MCF 10A (cell line): ENCODE measurements at regions not wholly inside any gene's neighbourhood (a gene's known extent, or its start where the extent isn't known, plus 50 kb on each side); places are given as distances from the start of the nearest gene placed in this dataset.

Experiments used
- BruUV-seq: library from RNA; stranded (reverse); fragments of 400-500 nt; replicated peaks from 2 replicates; lab custom pipeline; 2021; lab: Mats Ljungman, UMichigan
- CTCF ChIA-PET: fragments of 300-600 bp; sonication (Branson Sonifier 250); formaldehyde crosslinking; extraction: SDS; loops from one replicate; lab custom pipeline; 2021; ENCODE audit warnings: antibody characterized with exemption, inconsistent platforms; lab: Yijun Ruan, JAX
- POLR2A ChIA-PET: fragments of 300-600, 350-650 bp; sonication (Branson Sonifier 250); formaldehyde crosslinking; extraction: SDS; loops from one replicate; lab custom pipeline; 2020; ENCODE audit warnings: antibody characterized with exemption, inconsistent platforms; lab: Yijun Ruan, JAX
- DNase-seq: peaks from one replicate; pipeline ENCODE4 v3.0.0-alpha.2; 2018; ENCODE audit not compliant: unreplicated experiment
- H3K27ac Mint-ChIP-seq: one replicate; pipeline ENCODE4 v1.8.0; 2022; ENCODE audit warnings: mild to moderate bottlenecking, low read depth, mixed read lengths; ENCODE audit not compliant: unreplicated experiment
- H3K27me3 Mint-ChIP-seq: one replicate; pipeline ENCODE4 v1.8.0; 2022; ENCODE audit warnings: mixed read lengths; ENCODE audit not compliant: insufficient read depth, unreplicated experiment
- H3K36me3 Mint-ChIP-seq: one replicate; pipeline ENCODE4 v1.8.0; 2022; ENCODE audit warnings: mild to moderate bottlenecking, moderate library complexity, mixed read lengths; ENCODE audit not compliant: insufficient read depth, unreplicated experiment
- H3K4me1 Mint-ChIP-seq: one replicate; pipeline ENCODE4 v1.8.0; 2022; ENCODE audit warnings: mixed read lengths; ENCODE audit not compliant: insufficient read depth, unreplicated experiment
- H3K4me3 Mint-ChIP-seq: one replicate; pipeline ENCODE4 v1.8.0; 2022; ENCODE audit warnings: mild to moderate bottlenecking, moderate library complexity, mixed read lengths; ENCODE audit not compliant: unreplicated experiment
- H3K9me3 Mint-ChIP-seq: one replicate; pipeline ENCODE4 v1.8.0; 2022; ENCODE audit warnings: mixed read lengths; ENCODE audit not compliant: unreplicated experiment
- intact Hi-C: fragments of 100-400 bp; cut with micrococcal nuclease; formaldehyde crosslinking; loops from 2 replicates; pipeline ENCODE4 v1.14.1; 2022
- TF ChIP-seq, protein P1 (sequence below): fragments of 200-600 bp; IDR thresholded peaks from one replicate; pipeline ENCODE4 v1.8.0; 2022; ENCODE audit warnings: antibody characterized with exemption, mild to moderate bottlenecking; ENCODE audit not compliant: unreplicated experiment

DNA sequence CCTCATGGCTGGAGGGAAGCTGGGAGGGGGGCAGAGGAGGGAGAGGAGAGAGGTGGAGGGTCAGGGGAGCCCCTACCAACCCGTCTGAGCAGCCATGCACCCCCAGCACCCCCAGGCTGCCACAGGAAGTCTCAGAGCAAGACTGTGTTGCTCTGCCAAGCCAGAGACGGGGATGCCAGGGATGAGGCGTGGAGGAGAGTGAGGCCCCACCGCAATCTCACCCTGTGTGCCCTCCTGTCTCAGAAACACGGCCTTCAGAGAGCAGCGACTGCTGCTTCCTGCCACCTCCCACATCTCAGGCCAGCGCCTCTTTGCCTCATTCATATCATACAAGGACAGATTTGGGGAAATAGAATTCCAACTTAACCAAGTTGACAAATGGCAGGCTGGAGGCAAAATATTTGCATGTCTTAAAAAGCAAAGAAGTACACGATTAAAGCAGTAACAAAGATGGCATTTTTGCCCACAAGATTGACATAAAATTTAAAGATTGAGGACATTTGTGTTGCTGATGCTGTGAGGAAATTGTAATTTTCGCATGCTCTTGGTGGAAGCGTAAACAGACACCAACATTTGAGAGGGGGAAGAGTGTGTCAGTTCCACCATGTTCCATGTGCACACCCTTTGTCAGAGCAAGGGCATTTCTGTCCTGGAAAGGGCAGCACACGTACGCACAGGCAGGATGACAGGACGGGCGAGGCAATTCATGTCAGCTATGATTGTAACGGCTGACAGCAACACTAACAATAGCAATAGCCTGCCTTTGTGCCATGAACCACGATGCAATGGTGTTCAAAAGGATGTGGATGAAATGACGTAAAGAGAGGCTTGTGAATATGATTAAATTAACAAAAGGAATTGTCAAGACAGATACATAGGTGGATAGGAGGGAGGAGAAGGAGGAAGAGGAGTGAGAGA lies 59.0 kb upstream of the BACE2 start:
- no TSS peak for BruUV-seq
- TF ChIP-seq, protein P1, sequence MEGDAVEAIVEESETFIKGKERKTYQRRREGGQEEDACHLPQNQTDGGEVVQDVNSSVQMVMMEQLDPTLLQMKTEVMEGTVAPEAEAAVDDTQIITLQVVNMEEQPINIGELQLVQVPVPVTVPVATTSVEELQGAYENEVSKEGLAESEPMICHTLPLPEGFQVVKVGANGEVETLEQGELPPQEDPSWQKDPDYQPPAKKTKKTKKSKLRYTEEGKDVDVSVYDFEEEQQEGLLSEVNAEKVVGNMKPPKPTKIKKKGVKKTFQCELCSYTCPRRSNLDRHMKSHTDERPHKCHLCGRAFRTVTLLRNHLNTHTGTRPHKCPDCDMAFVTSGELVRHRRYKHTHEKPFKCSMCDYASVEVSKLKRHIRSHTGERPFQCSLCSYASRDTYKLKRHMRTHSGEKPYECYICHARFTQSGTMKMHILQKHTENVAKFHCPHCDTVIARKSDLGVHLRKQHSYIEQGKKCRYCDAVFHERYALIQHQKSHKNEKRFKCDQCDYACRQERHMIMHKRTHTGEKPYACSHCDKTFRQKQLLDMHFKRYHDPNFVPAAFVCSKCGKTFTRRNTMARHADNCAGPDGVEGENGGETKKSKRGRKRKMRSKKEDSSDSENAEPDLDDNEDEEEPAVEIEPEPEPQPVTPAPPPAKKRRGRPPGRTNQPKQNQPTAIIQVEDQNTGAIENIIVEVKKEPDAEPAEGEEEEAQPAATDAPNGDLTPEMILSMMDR = no peak
- no peak overlapping the region for H3K4me3 Mint-ChIP-seq
- DNase-seq = no peak
- H3K36me3 Mint-ChIP-seq = no peaks in the 10 kb centered on the region
- H3K9me3 Mint-ChIP-seq = peaks cover 42% of the 10 kb centered on the region
- ChIA-PET CTCF (interaction anchor here (0.6 to 1.6 kb wide), 4 partner anchors 13 to 965 kb away, joined by 3 to 7 read pairs (median 4); no protein-coding TSS in a partner anchor), POLR2A (no interaction called here)
- peaks cover 12% of the 10 kb centered on the region for H3K4me1 Mint-ChIP-seq
- intact Hi-C loops = no loop called here
- H3K27ac Mint-ChIP-seq = no peak overlapping the region
- peaks cover 37% of the 10 kb centered on the region for H3K27me3 Mint-ChIP-seq

DNA sequence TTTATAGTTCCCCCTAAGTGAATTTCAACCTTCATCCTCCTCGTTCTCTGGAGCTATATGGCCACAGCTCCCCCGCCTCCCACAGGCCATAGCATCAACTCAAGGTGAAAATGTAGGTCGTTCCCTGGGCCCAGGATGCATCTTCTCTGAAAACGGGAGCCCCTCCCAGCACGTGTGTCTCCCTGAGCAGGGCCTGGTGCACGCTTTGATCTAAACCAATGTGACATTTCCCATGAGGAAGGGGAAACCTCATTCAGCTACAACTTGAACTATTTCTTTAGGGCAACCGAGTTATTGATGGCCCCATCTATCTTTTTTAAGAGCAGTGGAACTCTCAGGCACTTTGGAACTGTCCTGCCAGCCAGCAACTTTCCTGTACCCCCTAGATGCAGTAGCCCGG lies 57.8 kb upstream of the BACE2 start:
- Mint-ChIP-seq H3K9me3 (peaks cover 35% of the 10 kb centered on the region), H3K36me3 (no peaks in the 10 kb centered on the region), H3K27me3 (peaks cover 27% of the 10 kb centered on the region), H3K4me1 (peaks cover 12% of the 10 kb centered on the region), H3K27ac (no peak overlapping the region), H3K4me3 (no peak overlapping the region)
- TF ChIP-seq, protein P1 = no peak
- BruUV-seq = no TSS peak
- no peak for DNase-seq
- ChIA-PET CTCF (interaction anchor here (0.6 to 1.4 kb wide), 3 partner anchors 11 to 165 kb away, joined by 3 to 4 read pairs (median 3); no protein-coding TSS in a partner anchor), POLR2A (no interaction called here)
- intact Hi-C loops = no loop called here

DNA sequence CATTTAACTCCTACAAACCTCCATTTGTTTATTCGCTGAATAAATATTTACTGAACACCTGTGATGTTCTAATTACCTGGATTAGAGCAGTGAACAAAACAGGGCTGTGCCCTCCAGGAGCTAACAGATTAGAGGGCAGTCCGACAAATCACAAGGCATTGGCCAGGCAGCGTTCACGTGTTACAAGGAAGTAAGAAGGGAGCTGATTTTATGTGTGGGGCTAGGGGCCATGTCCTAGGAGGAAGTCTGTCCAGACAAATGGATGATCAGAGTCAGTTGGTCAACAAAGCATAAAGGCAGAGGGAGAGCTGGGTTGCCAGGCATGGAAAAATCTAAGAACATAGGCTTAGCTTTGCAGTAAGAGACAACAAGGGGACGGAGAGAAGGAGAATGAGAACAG lies 57.3 kb upstream of the BACE2 start:
- CTCF ChIA-PET = interaction anchor here (0.6 to 1.4 kb wide), 3 partner anchors 11 to 165 kb away, joined by 3 to 4 read pairs (median 3); no protein-coding TSS in a partner anchor
- no TSS peak for BruUV-seq
- H3K27ac Mint-ChIP-seq = no peak overlapping the region
- peaks cover 24% of the 10 kb centered on the region for H3K27me3 Mint-ChIP-seq
- TF ChIP-seq, protein P1 = no peak
- intact Hi-C loops = no loop called here
- H3K4me3 Mint-ChIP-seq = no peak overlapping the region
- peaks cover 12% of the 10 kb centered on the region for H3K4me1 Mint-ChIP-seq
- POLR2A ChIA-PET = no interaction called here
- H3K36me3 Mint-ChIP-seq = no peaks in the 10 kb centered on the region
- DNase-seq = no peak
- peaks cover 34% of the 10 kb centered on the region for H3K9me3 Mint-ChIP-seq

DNA sequence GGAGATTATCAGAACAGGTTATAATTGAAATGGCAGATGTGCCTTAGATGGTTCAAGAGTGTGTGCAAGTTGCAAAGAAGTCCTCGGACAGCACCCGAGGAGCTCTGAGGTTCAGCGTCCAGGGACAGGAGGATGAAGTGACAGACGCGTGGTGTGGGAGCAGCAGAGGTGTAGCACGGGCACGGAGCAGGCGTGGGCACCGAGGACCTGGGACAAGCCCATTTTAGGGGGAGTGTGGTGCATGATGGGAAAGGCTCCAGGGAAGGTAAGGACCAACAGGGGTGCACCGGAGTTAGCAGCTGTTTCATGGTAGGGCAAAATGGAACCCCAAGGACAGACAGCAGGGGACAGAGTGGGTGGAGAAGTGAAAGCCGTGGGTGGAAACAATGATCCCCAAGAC lies 56.3 kb upstream of the BACE2 start:
- CTCF ChIA-PET = interaction anchor here (0.7 to 0.8 kb wide), 2 partner anchors 22 to 644 kb away, joined by 3 read pairs; no protein-coding TSS in a partner anchor
- Mint-ChIP-seq H3K27ac (no peak overlapping the region), H3K9me3 (peaks cover 34% of the 10 kb centered on the region), H3K4me3 (no peak overlapping the region), H3K36me3 (no peaks in the 10 kb centered on the region), H3K27me3 (peaks cover 24% of the 10 kb centered on the region), H3K4me1 (peaks cover 12% of the 10 kb centered on the region)
- BruUV-seq = no TSS peak
- DNase-seq = no peak
- intact Hi-C loops = no loop called here
- TF ChIP-seq, protein P1 = no peak
- POLR2A ChIA-PET = no interaction called here
